Brain microvascular endothelial cell (primary cell): ENCODE measurements at regions not wholly inside any gene's neighbourhood (a gene's known extent, or its start where the extent isn't known, plus 50 kb on each side); places are given as distances from the start of the nearest gene placed in this dataset.

Source experiments
- DNase-seq: peaks from one replicate; pipeline ENCODE4 v3.0.0-alpha.2; 2020
- H3K27ac ChIP-seq: fragments of 250-450 bp; sonication (Bioruptor Pico); 2 replicates; pipeline ENCODE4 v1.5.1; 2020; ENCODE audit warnings: mild to moderate bottlenecking, moderate library complexity
- H3K27me3 ChIP-seq: fragments of 250-450 bp; sonication (Bioruptor Pico); replicated peaks from 2 replicates; pipeline ENCODE4 v1.5.1; 2020; ENCODE audit warnings: mild to moderate bottlenecking
- H3K36me3 ChIP-seq: fragments of 250-450 bp; sonication (Bioruptor Pico); replicated peaks from 2 replicates; pipeline ENCODE4 v1.5.1; 2020; ENCODE audit warnings: mild to moderate bottlenecking
- H3K4me3 ChIP-seq: 2 replicates; pipeline ENCODE4 v1.5.1; 2011; ENCODE audit warnings: low read depth, mild to moderate bottlenecking, control low read depth, low read length, moderate library complexity
- in situ Hi-C: cut with HindIII; loops from 2 replicates; pipeline ENCODE4 v1.10.0; 2017; ENCODE audit warnings: low sequenced_read_pairs, low pct_ligation_motif_present
- TF ChIP-seq, protein P1 (sequence below): IDR thresholded peaks from 2 replicates; pipeline ENCODE4 v1.5.1; 2011; ENCODE audit warnings: low read depth, mild to moderate bottlenecking, moderate library complexity, low read length, control low read depth, inconsistent platforms; ENCODE audit errors: missing control alignments

DNA sequence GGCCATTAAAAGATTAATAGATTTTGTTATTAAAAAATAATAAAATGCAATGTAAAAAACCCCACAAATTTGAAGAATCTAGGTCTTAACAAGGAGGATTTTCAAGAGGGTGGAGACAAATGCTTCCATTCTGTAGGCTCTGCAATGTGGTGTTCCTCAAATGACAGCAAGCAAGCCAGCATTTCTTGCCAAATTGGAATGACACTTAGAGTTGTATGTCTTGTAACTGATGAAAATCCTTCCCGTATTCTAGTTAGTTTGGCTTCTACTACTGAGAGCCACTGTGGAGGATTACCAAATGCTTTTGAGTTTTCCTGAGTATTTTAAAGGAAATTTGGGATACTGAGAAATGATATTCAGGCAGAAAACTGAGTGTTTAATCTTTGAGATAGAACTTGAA, 1225.5 kb upstream of the CITED2 start:
- in situ Hi-C loops, result no loop called here
- TF ChIP-seq, protein P1, sequence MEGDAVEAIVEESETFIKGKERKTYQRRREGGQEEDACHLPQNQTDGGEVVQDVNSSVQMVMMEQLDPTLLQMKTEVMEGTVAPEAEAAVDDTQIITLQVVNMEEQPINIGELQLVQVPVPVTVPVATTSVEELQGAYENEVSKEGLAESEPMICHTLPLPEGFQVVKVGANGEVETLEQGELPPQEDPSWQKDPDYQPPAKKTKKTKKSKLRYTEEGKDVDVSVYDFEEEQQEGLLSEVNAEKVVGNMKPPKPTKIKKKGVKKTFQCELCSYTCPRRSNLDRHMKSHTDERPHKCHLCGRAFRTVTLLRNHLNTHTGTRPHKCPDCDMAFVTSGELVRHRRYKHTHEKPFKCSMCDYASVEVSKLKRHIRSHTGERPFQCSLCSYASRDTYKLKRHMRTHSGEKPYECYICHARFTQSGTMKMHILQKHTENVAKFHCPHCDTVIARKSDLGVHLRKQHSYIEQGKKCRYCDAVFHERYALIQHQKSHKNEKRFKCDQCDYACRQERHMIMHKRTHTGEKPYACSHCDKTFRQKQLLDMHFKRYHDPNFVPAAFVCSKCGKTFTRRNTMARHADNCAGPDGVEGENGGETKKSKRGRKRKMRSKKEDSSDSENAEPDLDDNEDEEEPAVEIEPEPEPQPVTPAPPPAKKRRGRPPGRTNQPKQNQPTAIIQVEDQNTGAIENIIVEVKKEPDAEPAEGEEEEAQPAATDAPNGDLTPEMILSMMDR, result no peak
- Histone ChIP-seq H3K27me3 (no peaks in the 10 kb centered on the region), H3K4me3 (no peak overlapping the region), H3K36me3 (no peaks in the 10 kb centered on the region), H3K27ac (no peak overlapping the region)
- no peak for DNase-seq

DNA sequence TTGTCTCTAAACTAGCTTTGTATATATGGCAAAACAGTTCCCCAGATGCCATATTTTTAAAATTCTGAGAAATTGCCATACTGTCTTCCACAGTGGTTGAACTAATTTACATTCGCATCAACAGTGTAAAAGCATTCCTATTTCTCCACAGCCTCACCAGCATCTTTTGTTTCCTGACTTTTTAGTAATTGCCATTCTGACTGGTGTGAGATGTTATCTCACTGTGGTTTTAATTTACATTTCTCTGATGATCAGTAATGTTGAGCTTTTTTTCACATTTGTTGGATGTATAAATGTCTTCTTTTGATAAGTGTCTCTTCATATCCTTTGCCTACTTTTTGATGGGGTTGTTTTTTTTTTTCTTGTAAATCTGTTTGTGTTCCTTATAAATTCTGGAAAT, 1222.7 kb upstream of the CITED2 start:
- in situ Hi-C loops, result no loop called here
- H3K27ac ChIP-seq, result no peak overlapping the region
- H3K36me3 ChIP-seq, result no peaks in the 10 kb centered on the region
- no peaks in the 10 kb centered on the region for H3K27me3 ChIP-seq
- H3K4me3 ChIP-seq, result no peak overlapping the region
- TF ChIP-seq, protein P1, result no peak
- no peak for DNase-seq

DNA sequence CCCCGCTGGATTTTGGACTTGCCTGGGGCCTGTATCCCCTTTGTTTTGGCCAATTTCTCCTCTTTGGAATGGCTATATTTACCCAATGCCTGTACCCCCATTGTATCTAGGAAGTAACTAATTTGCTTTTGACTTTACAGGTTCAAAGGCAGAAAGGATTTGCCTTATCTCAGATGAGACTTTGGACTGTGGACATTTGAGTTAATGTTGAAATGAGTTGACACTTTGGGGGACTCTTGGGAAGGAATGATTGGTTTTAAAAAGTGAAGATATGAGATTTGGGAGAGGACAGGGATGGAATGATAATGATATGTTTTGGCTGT, 1220.3 kb upstream of the CITED2 start:
- DNase-seq, result no peak
- in situ Hi-C loops, result no loop called here
- Histone ChIP-seq H3K4me3 (no peak overlapping the region), H3K36me3 (no peaks in the 10 kb centered on the region), H3K27ac (no peak overlapping the region), H3K27me3 (no peaks in the 10 kb centered on the region)
- TF ChIP-seq, protein P1, result no peak

DNA sequence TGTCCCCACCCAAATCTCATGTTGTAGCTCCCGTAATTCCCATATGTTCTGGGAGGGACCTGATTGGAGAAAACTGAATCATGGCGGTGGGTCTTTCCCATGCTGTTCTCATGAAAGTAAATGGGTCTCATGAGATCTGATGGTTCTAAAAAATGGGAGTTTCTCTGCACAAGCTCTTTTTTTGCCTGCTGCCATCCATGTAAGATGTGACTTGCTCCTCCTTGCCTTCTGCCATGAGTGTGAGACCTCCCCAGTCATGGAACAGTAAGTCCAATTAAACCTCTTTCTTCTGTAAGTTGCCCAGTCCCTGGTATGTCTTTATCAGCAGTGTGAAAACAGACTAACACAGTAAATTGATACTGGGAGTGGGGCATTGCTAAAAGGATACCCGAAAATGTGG, 1218.4 kb upstream of the CITED2 start:
- H3K4me3 ChIP-seq, result no peak overlapping the region
- H3K27ac ChIP-seq, result no peak overlapping the region
- no peak for DNase-seq
- no peaks in the 10 kb centered on the region for H3K36me3 ChIP-seq
- in situ Hi-C loops, result no loop called here
- TF ChIP-seq, protein P1, result no peak
- no peaks in the 10 kb centered on the region for H3K27me3 ChIP-seq

DNA sequence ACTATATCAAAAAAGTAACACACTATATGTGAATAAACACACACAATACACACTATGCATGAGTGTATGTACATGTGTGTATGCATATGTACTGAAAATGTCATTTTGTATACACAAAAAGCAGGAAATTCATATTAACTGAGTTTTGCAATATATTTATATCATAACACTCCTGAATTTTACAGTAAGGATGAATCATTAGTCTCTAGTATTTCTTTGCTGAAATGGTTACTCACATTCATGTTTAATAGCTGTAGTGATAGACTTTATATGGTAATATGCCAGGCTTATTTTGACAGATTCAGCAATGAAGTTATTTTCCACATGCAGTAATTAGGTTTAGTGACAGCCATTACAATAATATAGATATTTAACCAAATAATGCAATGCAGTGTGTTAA, 1216.2 kb upstream of the CITED2 start:
- in situ Hi-C loops, result no loop called here
- TF ChIP-seq, protein P1, result no peak
- H3K4me3 ChIP-seq, result no peak overlapping the region
- no peaks in the 10 kb centered on the region for H3K27me3 ChIP-seq
- no peak overlapping the region for H3K27ac ChIP-seq
- no peak for DNase-seq
- H3K36me3 ChIP-seq, result no peaks in the 10 kb centered on the region

DNA sequence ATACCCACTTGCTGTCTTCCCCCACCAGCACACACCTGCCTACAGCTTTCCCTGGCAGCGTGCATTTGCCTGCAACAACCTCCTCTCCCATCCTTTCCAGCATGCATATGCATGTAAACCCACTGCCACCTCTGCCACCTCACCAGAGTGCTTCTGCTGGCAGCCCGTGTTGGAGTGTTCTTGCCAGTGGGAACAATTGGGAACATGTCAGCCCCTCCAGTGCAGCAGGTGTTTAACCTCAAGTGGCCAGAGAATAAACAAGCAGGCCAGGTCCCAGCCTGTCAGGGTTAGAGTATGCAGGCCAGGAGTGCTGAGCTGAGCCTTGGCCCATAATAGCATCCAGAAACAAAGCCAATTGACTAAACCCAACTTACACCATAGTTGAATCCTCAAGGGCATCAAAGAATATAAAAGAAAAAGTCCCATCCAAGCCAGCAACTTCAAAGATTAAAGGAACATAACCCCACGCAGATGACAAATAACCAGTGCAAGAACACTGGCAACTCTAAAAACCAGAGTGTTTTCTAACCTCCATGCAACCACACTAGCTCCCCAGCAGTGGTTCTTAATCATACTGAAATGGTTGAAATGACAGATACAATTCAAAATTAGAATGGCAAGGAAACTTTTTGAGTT, 1212.1 kb upstream of the CITED2 start:
- Histone ChIP-seq H3K4me3 (no peak overlapping the region), H3K36me3 (no peaks in the 10 kb centered on the region), H3K27me3 (no peaks in the 10 kb centered on the region), H3K27ac (no peak overlapping the region)
- TF ChIP-seq, protein P1, result no peak
- in situ Hi-C loops, result no loop called here
- DNase-seq, result no peak
